ENCODE measurements at regions not wholly inside any gene's neighbourhood (a gene's known extent, or its start where the extent isn't known, plus 50 kb on each side); places are given as distances from the start of the nearest gene placed in this dataset.
A peak's percentile ranks its signal among the peaks of the same experiment; 100 is the strongest.

DNA sequence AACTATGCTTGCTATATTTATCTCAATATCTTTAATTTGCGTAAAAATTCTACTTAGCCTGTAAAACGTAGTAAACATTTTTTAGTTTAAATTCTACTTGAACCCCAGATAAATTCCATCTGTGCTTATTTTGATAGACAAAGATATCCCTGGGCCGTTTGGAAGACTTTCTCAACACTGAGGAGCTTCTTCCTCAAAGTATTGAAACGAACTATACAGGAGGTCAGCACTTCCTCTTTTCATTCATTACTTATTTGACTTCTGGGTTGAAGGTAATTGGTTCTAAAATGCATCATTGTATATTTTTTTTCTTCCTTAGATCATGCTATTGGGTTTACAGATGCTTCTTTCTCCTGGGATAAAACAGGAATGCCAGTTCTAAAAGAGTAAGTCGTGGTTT, 74.7 kb downstream of the HSPA13 start:
- Histone ChIP-seq H3F3A (ENCODE audit: insufficient read depth, low read length, poor library complexity, severe bottlenecking) (no peaks in the 10 kb centered on the region), H3K79me2 (replicated peaks; ENCODE audit: insufficient read depth, low read length) (no peaks in the 10 kb centered on the region), H4K20me1 (ENCODE audit: insufficient read depth) (no peaks in the 10 kb centered on the region), H2AFZ (ENCODE audit: low read depth, low read length) (no peak overlapping the region), H3K27me3 (ENCODE audit: insufficient read depth, low read depth, low read length) (no peaks in the 10 kb centered on the region), H3K36me3 (ENCODE audit: insufficient read depth, low read length) (no peaks in the 10 kb centered on the region), H3K9me3 (ENCODE audit: low read length) (peaks cover 3% of the 10 kb centered on the region), H3K9ac (ENCODE audit: low read length) (no peak overlapping the region), H3K4me3 (ENCODE audit: low read length) (no peak overlapping the region), H3K27ac (ENCODE audit: low read length) (no peak overlapping the region), H3K4me2 (ENCODE audit: low read length) (no peak overlapping the region), H3K9me2 (ENCODE audit: insufficient read depth, low read length) (no peaks in the 10 kb centered on the region)
- TF ChIP-seq EZH2 (IDR thresholded peaks at IDR 0.05; ENCODE audit: borderline replicate concordance, insufficient read depth, low read length, poor library complexity, severe bottlenecking), result no peak

DNA sequence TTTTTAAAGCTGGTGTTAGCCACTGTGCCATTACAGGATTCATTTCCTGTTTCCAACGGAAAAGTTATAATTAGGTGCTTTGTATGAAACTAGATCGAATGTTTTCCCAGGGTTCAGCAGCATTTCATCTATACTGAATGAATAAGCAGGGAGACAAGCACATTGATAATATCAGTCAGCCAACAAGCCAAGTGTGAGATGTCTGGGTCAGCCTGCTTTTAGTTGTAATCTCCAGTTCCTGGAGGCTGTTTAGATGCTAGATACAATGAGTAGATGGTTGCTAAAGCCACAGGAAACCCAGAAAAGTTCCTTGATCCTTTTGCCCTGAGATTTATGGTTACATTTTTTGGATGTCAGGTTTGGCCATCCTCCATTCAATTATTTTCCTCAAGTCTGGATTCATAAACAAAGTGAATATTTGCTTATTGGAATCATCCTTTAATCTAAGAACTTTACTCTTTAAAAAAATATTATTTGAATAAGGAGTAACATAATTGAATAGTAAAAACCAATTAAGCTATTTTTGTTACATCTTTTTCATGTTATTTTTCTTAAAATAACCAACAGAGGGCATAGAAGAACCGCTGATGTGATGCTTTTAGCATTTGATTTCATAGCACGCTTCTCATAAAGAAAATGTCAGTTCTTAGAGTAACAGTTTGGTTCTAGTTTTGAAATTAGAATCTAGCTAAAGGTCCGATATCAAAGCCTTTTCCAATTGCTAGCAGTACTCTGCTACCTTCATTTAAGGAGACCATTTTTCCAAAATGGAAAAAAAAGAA, 76.6 kb downstream of the HSPA13 start:
- Histone ChIP-seq H3K27me3 (ENCODE audit: insufficient read depth, low read depth, low read length) (no peaks in the 10 kb centered on the region), H3K79me2 (replicated peaks; ENCODE audit: insufficient read depth, low read length) (no peaks in the 10 kb centered on the region), H3K4me3 (ENCODE audit: low read length) (no peak overlapping the region), H3K36me3 (ENCODE audit: insufficient read depth, low read length) (no peaks in the 10 kb centered on the region), H3K9me3 (ENCODE audit: low read length) (peaks cover 3% of the 10 kb centered on the region), H3K9me2 (ENCODE audit: insufficient read depth, low read length) (no peaks in the 10 kb centered on the region), H2AFZ (ENCODE audit: low read depth, low read length) (no peak overlapping the region), H3F3A (ENCODE audit: insufficient read depth, low read length, poor library complexity, severe bottlenecking) (no peaks in the 10 kb centered on the region), H3K9ac (ENCODE audit: low read length) (no peak overlapping the region), H4K20me1 (ENCODE audit: insufficient read depth) (no peaks in the 10 kb centered on the region), H3K4me2 (ENCODE audit: low read length) (no peak overlapping the region), H3K27ac (ENCODE audit: low read length) (no peak overlapping the region)
- TF ChIP-seq SMC3 (conservative IDR thresholded peaks at IDR 0.05; ENCODE audit: poor library complexity) (peak; percentile 66), EZH2 (IDR thresholded peaks at IDR 0.05; ENCODE audit: borderline replicate concordance, insufficient read depth, low read length, poor library complexity, severe bottlenecking) (no peak), POLR2AphosphoS5 (IDR thresholded peaks at IDR 0.05) (no peak), RAD21 (conservative IDR thresholded peaks at IDR 0.05) (peak; percentile 70), EP300 (conservative IDR thresholded peaks at IDR 0.05; ENCODE audit: poor library complexity, severe bottlenecking) (no peak), TAF1 (IDR thresholded peaks at IDR 0.05; ENCODE audit: low read depth) (no peak), MXI1 (conservative IDR thresholded peaks at IDR 0.05; ENCODE audit: poor library complexity, severe bottlenecking) (no peak)
- TF ChIP-seq, protein P1, sequence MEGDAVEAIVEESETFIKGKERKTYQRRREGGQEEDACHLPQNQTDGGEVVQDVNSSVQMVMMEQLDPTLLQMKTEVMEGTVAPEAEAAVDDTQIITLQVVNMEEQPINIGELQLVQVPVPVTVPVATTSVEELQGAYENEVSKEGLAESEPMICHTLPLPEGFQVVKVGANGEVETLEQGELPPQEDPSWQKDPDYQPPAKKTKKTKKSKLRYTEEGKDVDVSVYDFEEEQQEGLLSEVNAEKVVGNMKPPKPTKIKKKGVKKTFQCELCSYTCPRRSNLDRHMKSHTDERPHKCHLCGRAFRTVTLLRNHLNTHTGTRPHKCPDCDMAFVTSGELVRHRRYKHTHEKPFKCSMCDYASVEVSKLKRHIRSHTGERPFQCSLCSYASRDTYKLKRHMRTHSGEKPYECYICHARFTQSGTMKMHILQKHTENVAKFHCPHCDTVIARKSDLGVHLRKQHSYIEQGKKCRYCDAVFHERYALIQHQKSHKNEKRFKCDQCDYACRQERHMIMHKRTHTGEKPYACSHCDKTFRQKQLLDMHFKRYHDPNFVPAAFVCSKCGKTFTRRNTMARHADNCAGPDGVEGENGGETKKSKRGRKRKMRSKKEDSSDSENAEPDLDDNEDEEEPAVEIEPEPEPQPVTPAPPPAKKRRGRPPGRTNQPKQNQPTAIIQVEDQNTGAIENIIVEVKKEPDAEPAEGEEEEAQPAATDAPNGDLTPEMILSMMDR (IDR thresholded peaks at IDR 0.05; ENCODE audit: poor library complexity, severe bottlenecking), result peak; percentile 63
- TF ChIP-seq, protein P2, sequence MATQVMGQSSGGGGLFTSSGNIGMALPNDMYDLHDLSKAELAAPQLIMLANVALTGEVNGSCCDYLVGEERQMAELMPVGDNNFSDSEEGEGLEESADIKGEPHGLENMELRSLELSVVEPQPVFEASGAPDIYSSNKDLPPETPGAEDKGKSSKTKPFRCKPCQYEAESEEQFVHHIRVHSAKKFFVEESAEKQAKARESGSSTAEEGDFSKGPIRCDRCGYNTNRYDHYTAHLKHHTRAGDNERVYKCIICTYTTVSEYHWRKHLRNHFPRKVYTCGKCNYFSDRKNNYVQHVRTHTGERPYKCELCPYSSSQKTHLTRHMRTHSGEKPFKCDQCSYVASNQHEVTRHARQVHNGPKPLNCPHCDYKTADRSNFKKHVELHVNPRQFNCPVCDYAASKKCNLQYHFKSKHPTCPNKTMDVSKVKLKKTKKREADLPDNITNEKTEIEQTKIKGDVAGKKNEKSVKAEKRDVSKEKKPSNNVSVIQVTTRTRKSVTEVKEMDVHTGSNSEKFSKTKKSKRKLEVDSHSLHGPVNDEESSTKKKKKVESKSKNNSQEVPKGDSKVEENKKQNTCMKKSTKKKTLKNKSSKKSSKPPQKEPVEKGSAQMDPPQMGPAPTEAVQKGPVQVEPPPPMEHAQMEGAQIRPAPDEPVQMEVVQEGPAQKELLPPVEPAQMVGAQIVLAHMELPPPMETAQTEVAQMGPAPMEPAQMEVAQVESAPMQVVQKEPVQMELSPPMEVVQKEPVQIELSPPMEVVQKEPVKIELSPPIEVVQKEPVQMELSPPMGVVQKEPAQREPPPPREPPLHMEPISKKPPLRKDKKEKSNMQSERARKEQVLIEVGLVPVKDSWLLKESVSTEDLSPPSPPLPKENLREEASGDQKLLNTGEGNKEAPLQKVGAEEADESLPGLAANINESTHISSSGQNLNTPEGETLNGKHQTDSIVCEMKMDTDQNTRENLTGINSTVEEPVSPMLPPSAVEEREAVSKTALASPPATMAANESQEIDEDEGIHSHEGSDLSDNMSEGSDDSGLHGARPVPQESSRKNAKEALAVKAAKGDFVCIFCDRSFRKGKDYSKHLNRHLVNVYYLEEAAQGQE (IDR thresholded peaks at IDR 0.05; ENCODE audit: borderline replicate concordance), result no peak

Measured in neural cell (in vitro differentiated cells).